Mammary epithelial cell (primary cell): ENCODE measurements at regions not wholly inside any gene's neighbourhood (a gene's known extent, or its start where the extent isn't known, plus 50 kb on each side); places are given as distances from the start of the nearest gene placed in this dataset.

Experiments
- EZH2 ChIP-seq: IDR thresholded peaks from 2 replicates; pipeline ENCODE4 v1.6.1; 2012; ENCODE audit warnings: low read length, inconsistent platforms, borderline replicate concordance
- TF ChIP-seq, protein P1 (sequence below), 2 donors: IDR thresholded peaks in 1 of 2; conservative IDR thresholded peaks in 1 of 2; 2 replicates each; pipeline ENCODE4 v1.5.1; 2011 to 2012; ENCODE audit warnings: inconsistent platforms in 2 of 2, low read length in 2 of 2, mild to moderate bottlenecking in 2 of 2, control low read depth in 1 of 2, low read depth in 1 of 2; ENCODE audit not compliant: insufficient read depth in 1 of 2; ENCODE audit errors: extremely low read depth in 1 of 2

GRCh38 chr14:76953311-76953945 is 75.1 kb downstream of the IRF2BPL start:
- TF ChIP-seq, protein P1, sequence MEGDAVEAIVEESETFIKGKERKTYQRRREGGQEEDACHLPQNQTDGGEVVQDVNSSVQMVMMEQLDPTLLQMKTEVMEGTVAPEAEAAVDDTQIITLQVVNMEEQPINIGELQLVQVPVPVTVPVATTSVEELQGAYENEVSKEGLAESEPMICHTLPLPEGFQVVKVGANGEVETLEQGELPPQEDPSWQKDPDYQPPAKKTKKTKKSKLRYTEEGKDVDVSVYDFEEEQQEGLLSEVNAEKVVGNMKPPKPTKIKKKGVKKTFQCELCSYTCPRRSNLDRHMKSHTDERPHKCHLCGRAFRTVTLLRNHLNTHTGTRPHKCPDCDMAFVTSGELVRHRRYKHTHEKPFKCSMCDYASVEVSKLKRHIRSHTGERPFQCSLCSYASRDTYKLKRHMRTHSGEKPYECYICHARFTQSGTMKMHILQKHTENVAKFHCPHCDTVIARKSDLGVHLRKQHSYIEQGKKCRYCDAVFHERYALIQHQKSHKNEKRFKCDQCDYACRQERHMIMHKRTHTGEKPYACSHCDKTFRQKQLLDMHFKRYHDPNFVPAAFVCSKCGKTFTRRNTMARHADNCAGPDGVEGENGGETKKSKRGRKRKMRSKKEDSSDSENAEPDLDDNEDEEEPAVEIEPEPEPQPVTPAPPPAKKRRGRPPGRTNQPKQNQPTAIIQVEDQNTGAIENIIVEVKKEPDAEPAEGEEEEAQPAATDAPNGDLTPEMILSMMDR (conservative IDR thresholded peaks at IDR 0.05 in 1 of 2, IDR thresholded peaks at IDR 0.05 in 1 of 2; ENCODE audit: extremely low read depth in 1 of 2, insufficient read depth in 1 of 2, low read depth in 1 of 2, low read length in 2 of 2), result no peak
- no peak for TF ChIP-seq EZH2
